ENCODE measurements at regions not wholly inside any gene's neighbourhood (a gene's known extent, or its start where the extent isn't known, plus 50 kb on each side); places are given as distances from the start of the nearest gene placed in this dataset.

GRCh38 chr22:47570851-47571250, 808.4 kb downstream of the TBC1D22A start:
- no peak for DNase-seq (ENCODE audit: low spot score)

DNA sequence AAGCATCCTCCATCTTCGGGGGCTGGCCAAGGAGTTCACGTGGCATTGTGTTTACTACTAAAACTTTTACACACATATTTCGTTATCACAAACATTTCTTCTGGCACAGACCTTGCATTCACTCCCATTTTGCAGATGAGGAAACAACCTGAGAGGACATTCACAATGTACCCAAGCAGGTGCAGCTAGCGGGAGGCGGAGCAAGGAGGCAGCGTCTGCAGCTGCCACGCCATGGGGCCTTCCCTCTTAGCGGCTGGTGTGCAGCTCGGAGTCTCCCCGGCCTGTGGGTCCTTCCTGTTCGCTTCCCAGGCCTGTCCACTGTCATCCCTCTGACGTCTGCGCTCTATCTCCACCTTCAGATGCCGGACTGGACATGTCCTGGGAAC, 807.8 kb downstream of the TBC1D22A start:
- DNase-seq (ENCODE audit: low spot score) = no peak

DNA sequence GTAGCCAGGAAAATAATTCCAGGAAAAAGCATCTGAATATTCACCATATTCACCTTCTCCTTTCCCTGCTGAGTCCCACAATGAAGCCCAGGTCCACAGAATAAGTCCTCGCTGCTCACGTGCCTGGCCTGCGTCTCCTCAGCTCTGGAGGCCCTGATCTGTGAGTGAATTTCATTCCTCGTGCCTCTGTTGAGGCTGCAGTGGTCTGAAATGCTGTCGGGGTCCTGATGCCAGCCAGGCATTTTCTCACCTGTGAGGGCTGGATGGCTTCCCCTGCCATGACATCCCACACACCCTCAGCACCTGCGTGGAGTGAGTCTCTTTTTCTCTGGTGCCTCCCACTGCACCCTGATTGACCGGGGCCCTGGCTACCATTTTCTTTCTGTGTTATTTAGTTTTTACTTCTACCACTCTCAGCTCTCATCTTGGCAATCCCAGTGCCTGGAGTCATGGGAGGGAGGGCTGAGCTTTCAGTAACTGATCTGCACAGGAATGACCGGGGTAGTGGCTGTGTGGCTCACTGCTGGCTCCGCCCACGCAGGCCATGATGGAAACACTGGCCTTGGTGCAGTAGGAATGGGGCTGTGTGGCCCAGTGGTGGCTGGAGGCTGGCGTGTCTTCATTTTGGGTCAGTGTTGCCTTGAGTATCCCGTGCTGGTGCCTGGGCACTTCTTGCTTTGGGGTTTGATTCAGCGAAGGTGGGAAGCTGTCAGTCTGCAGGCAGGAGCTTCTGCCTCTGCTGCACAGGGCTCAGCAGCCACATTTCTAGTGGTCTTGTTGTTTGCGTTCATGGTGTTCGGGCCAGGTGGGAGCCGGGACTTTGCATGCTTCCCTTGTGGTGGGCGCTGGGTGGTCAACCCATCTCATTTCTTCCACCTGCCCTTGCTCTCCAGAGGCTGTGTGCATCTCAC, 807.2 kb downstream of the TBC1D22A start:
- DNase-seq (ENCODE audit: low spot score) = no peak

DNA sequence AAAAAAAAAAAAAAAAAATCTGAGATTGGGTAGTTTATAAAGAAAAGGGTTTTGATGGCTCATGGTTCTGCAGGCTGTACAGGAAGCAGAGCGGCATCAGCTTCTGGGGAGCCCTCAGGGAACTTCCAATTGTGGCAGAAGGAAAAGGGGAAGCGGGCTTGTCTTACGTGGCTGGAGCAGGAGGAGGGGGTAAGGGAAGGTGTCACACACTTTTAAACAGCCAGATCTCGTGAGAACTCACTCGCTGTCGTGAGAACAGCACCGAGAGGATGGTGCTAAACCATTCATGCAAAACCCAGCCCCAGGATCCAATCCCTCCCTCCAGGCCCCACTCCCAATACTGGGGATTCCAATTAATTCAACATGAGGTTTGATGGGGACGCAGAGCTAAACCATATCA, 806.2 kb downstream of the TBC1D22A start:
- no peak for DNase-seq (ENCODE audit: low spot score)

DNA sequence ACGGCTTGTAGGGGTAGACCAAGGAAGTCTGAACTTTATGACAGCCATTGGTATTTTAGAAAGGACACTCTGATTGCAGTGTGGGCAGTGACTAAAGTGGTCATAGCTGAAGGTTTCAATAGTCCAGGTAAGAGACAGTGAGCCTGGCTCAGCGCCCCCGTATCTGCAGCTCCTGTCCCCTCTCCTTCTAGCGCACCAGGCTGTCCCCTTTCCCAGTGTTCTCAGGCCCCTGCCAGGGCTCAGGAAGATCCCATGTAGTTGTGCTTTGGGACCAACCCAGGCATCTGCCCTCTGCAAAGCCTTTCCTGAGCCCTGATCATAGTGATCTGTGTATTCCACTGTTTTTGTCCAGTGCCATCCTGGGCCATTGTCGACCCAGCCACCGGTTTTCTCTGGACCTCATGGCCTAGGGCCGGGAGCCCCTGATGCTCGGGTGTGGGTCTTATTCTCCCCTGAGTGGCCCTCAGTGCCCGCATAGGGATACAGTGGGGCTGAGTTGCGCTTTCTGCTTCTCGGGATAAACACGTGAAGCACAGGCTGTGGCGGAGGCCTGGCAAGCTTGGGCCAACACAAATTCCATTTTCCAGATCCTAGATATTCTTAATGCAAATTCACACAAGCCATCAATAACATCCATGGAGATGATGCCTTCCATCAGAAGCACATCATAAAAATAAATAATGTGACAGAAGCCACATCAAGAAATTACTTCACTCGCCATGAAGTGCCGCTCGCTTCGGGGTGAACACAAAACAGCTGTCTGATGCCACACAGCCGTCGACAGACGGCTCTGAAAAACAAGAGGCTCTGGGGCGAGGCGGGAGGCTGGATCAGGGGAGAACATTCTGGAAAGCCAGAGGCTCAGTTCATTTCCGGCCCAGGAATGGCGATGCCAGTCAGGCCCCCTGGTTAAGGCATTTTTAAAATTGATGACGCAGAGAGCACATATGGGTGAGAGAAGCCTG, 805.0 kb downstream of the TBC1D22A start:
- DNase-seq (ENCODE audit: low spot score) = no peak

DNA sequence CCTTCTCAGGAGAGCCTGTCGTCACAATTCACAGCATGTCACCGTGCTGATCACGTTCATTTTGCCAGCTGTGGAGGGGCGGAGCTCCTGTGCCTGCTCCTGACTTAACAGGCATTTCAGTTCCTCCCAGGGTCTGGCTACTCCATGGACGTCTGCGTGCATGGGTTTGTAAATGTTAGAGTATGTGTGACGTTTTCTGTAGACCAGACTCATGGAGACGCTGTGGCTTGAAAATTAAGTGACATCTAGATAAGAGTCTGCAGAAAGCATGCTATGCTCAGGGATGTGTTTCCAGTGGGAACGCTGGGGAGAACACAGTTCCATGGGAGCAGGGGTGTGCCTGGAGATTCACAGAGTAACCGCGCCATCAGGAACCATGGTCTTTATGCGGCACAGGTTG, 804.0 kb downstream of the TBC1D22A start:
- DNase-seq (ENCODE audit: low spot score) = no peak

GRCh38 chr22:47565607-47566006, 803.2 kb downstream of the TBC1D22A start:
- DNase-seq (ENCODE audit: low spot score) = no peak

DNA sequence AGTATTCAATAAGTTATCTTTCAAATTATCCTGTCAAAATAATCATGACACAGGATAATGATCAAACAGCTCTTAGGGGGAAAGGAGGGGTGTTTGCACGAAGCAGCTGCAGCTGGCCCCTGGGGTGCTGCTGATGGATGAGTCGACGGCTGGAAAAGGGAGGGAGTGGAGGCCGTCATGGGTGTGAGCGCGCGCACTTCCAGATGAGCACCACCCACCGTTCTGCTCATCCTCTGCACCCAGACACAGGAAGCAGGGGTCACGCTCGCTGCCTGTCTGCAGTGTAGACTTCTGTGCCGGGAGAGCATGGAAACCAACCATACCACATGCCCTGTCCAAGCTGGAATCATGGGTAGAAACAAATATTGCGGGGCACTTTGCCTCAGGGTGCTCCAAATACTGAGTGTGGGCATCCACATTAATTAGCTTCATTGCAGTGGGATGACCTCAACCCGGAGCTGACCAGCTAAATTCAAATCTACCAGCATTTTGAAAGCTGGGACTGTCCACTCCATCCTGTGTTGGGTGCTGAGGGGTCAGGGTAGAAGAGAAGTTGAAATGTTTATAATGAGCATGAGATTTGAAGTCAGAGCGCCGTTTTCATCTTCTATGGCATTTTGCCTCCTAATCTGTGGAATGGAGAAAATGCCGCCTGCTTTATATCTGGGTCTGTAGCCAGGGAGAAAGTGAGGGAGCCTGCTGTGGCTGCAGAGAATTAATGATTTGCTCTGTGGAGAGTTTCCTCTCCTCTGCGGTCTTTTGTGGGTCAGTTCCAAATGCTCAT, 802.4 kb downstream of the TBC1D22A start:
- DNase-seq (ENCODE audit: low spot score) = no peak

- DNase-seq (ENCODE audit: low spot score) = no peak
These were observed 801.7 kb downstream of the TBC1D22A start for GRCh38 chr22:47564158-47564450.

- DNase-seq (ENCODE audit: low spot score) = no peak
These were observed 801.1 kb downstream of the TBC1D22A start for GRCh38 chr22:47563406-47564157.

DNA sequence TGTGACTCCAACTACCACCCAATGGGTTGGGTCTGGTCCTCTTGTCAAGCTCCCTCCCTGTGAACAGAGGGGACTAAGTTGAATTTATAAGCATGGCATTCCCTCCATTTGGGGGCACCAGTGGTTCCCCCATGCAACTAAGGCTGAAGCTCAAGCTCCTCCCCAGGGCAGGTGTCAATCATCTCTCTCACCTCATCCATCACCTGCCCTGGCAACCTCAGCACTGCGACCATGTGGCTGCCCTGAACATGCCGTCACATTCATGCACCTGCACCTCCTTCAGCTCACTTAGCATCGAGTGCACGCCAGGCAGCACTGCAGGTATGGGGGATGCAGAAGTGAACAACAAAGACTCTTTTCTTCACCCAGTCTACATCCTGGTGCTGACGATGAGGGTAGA, 799.3 kb downstream of the TBC1D22A start:
- no peak for DNase-seq (ENCODE audit: low spot score)

DNA sequence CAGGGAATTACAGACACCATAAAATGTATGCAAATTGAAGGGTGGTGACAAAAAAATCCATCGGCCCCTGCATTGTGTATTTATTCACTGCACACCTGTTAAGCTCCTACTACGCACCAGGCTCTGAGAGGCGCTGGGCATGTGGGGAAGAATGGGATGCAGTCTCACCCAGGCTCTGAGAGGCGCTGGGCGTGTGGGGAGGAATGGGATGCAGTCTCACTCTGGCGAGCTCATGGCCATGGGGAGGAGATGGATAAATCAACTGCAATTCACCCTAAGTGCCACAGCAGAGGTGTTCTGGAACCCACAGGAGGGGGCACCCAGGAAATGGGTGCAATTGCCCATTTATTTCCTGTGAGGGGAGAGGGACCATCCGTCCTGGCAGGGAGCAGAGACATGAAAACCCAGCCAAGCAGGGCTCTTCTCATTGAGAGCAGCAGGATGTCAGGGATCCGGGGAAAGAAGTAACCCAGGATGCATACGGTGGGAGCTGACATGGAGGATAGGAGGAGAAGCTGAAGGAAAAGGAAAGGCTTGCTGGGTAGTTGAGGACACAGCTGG, 798.7 kb downstream of the TBC1D22A start:
- no peak for DNase-seq (ENCODE audit: low spot score)

DNA sequence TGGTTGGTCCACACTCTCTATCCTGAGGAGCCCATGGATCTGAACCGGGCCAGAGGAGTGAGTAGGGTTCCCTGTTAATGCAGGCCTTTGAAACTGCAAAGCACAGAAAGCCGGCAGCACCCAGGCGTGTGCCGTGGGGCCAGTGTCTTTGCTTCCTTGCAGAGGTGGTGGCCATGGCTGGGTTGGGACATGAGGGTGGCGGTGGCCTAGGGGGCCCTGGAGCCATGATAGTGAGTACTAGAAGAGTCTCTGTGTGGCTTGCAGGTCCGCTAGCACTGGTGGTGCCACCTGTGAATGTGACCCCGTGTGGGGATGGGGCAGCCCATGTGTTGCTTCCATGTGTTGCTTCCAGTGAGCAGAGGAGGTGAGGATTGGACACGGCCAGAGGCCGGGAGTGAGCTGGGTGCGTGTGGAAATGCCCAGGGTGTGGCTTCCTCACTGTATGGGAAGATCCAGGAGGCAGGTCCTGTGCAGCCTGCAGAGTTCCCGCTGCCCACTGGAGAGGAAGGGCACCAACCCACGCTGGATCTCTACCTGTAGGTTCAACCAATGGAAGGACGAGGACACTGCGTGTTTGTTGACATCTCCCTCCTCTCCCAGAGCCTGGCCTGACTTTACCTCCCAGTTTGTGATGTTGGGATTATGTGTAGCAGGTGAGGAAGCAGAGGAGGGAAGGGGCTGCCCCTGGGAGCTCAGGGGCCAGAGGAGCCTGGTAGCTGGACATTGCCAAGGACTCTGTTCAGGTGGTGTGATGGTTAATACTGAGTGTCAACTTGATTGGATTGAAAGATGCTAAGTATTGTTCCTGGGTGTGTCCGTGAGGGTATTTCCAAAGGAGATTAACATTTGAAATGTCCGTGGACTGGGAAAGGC, 796.6 kb downstream of the TBC1D22A start:
- DNase-seq (ENCODE audit: low spot score) = no peak

- DNase-seq (ENCODE audit: low spot score) = no peak
These were observed 794.0 kb downstream of the TBC1D22A start for GRCh38 chr22:47556473-47556872.

DNA sequence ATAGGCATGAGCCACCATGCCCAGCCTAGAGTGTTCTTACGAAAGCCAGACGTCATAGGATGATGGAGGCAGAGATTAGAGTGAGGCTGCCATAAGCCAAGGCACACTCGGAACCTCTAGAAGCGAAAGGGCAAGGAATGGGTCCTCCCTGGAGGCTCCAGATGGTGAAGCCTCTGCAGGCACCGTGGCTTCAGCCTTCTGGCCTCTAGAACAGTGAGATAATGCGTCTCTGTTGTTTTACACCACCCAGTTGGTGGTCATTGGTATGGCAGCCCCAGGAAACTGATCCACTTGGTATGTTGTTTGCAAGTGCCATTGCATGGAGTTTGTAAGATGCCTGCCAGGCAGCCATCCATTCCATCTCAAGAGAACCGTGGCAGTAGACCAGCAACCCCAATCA, 791.0 kb downstream of the TBC1D22A start:
- no peak for DNase-seq (ENCODE audit: low spot score)

DNA sequence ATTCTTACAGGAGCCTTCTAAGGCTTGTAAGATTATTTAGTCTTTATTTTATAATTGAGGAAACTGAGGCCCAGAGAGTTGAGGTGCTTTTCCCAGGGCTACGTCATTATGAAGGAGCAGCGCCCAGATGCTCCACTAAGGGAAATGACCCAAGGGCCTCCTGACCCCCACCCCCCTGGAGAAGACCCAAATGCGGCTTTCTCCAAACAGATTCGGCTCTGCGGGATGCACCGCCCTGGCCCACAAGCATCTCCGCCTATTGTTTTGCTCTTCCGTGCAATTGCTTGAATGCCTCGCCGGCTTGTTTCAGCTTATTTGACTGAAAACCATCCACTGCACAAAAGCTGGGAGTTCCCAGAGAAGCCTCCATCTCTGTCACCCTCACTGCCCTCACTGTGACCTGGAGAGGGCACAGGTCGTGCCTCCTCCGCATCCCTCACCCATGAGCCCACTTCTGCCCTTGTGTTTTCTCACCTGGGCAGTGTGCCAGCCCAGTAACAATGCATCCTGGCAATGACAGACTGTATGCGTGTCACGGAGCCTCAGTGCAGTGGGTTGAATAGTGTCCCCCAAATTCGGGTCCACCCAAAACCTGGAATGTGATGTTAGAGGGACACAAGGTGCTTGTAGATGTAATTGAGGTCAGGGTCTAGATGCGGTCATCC, 790.2 kb downstream of the TBC1D22A start:
- DNase-seq (ENCODE audit: low spot score) = no peak

GRCh38 chr22:47552024-47552423, 789.6 kb downstream of the TBC1D22A start:
- DNase-seq (ENCODE audit: low spot score) = no peak

GRCh38 chr22:47551431-47551775, 789.0 kb downstream of the TBC1D22A start:
- no peak for DNase-seq (ENCODE audit: low spot score)

DNA sequence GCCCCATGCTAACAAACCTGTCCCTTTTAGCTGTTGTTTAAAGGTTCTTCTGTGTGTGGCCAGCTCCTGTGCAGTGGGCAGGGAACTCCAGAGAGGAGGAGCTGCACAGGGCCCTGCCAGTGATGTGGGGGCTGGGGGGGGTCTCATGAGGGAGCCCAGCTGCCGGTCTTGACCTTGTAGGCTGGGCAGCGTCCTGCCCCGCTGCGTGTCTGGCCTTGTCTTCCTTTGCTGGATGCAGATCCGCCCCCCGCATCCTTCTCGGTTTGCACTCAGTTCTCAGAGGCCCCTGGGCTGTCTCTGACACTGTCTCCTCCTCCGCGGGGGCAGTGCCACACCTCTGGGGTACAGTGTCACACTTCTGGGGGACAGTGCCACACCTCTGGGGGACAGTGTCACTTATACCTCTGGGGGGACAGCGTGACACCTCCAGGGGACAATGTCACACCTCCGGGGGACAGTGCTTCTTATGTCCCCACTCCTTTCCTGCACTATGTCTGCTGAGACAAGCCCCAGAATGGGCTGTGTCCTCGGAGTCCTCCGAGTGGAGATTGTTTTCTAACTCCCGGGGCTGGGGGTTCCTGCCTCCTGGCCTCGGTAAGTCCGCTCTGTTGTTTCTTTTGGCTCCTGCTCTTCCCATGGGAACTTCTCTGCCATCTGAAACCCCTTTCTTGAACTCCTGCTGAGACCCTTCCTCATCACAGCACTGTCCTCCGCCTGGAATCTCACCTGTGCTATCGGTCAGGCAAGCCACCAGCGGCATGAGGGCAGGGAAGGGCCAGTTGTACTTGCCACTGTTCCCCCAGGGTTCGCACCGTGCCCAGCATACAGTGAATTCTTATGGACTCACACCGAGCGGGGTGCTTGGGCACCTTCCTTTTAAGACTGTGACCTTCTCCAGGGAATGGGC, 788.3 kb downstream of the TBC1D22A start:
- no peak for DNase-seq (ENCODE audit: low spot score)

All from putamen (tissue), 1 donor.